HG03460 (cell line): ENCODE measurements at regions not wholly inside any gene's neighbourhood (a gene's known extent, or its start where the extent isn't known, plus 50 kb on each side); places are given as distances from the start of the nearest gene placed in this dataset.

ENCODE experiments used
- ATAC-seq: cut with Tn5 transposase; IDR thresholded peaks from one replicate; pipeline ENCODE4 v1.9.1; 2021; ENCODE audit not compliant: unreplicated experiment

- ATAC-seq = no peak
Measured at GRCh38 chr6:10060004-10060403, 354.9 kb downstream of the TFAP2A start.

GRCh38 chr6:10054672-10055071, 360.2 kb downstream of the TFAP2A start:
- ATAC-seq = no peak

DNA sequence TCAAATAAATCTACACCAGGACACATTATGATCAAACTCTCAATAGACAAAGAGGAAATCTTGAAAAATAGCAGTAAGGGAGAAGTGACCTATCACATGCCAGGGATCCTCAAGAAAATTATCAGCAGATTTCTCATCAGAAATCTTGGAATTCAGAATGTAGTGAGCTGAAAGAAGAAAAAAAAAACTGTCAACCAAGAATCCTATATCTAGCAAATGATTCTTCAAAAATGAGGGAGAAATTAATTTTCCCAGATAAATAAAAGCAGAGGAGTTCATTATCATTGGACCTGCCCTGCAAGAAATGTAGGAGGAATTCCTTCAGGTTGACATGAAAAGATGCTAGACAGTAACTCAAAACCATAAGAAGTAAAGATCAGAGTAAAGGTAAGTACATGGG, 363.6 kb downstream of the TFAP2A start:
- no peak for ATAC-seq

DNA sequence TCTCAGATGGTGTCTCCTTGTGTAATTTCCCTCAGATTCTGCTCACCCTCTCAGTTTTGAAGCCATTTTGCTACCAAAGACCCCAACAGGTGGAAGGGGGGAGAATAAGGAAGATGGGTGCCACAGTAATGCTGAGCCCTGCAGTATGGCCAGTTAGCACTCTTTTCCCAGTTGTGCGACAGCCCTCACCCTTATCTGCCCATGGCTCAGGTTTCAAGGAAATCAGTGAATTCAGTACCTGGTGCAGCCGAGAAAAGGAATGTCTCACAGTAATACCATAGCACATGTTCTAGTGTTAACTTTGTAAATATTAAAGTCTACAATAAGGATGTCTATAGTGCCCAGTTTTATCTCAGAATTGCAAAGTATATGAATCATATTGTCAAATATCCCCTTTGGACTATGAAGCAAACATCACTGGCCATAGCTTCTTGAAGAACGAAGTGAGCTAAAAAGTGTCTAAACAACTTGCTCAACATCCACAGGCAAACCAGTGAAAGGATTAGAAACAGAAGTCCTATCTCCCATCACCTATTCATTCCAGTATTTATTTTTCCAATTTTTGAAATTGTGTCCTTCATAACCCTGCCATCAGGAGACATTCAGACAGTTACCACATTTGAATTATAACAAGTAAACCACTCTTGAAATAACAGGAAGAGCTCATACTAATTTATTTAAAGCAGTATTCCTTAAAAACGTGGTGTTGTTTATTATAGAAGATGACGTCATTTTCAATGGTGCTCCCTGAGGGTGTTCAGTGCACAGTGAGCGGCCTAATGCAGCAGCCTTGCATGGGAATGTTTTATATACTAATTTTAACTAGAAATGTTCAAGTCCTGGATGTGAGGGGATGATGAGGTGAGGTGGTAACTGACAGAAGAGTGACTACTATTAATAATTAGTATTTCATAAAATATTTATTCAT, 366.2 kb downstream of the TFAP2A start:
- ATAC-seq = no peak

DNA sequence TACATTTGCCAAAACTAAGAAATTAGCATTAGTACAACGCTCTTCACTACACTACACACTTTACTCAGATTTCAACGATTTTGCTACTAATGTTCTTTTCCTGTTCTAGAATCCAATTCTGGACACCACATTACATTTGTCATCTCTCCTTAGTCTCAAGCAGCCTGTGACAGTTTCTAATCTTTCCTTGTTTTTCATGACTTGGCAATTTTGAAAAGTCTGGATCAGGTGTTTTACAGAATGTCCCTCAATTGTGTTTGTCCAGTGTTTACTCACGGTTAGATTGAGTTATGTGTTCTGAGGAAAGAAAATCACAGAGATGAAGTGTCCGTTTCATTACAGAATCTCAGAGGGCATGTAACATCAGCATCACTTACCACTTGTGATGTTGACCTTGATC, 372.6 kb downstream of the TFAP2A start:
- ATAC-seq = no peak

GRCh38 chr6:10033223-10033829, 381.5 kb downstream of the TFAP2A start:
- ATAC-seq = no peak

- ATAC-seq = no peak
Measured at GRCh38 chr6:10031617-10032016, 383.3 kb downstream of the TFAP2A start.

- no peak for ATAC-seq
Measured at GRCh38 chr6:10030942-10031537, 383.8 kb downstream of the TFAP2A start.

- no peak for ATAC-seq
Measured at GRCh38 chr6:10028222-10028621, 386.7 kb downstream of the TFAP2A start.

DNA sequence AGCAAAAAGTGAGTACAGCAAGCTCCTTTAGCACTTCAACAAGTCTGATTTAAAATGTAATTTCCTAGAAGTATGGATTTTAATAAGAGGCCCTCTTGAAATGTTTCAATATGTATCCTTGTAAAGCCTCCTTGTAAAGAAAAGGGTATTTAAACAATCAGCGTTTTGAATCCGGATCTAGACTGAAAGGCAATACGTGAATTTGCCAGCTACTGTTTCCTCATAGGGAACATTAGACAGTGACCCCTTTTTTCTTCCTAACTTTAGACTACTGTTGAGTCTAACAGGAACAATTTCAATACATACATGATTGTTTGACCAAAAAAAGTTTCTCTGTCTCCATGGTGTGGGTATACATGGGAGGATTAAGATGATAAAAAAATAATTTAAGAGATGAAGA, 395.0 kb downstream of the TFAP2A start:
- no peak for ATAC-seq

GRCh38 chr6:10014557-10014956, 400.3 kb downstream of the TFAP2A start:
- ATAC-seq = no peak

GRCh38 chr6:10000551-10000950, 414.3 kb downstream of the TFAP2A start:
- no peak for ATAC-seq

- no peak for ATAC-seq
Measured at GRCh38 chr6:9999796-10000195, 415.1 kb downstream of the TFAP2A start.

GRCh38 chr6:9986273-9986672, 428.6 kb downstream of the TFAP2A start:
- no peak for ATAC-seq

DNA sequence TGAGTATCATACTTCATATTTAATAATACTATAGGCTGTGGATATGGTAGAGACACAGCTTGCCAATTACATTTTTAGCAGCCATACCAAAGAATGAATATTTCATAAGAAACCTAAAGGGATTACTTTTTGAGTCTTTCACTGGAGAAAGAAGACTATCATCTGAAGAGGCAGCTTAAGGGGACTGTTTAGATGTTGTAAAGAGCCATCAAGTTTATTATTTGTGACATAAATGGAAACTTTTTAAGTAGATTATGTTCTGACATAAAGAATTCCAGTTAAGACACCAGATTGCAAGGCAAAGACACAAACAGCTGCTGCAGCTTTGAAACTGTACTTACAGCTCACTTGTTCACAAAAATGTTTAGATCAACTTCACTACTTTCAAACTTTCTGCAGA, 429.4 kb downstream of the TFAP2A start:
- no peak for ATAC-seq

DNA sequence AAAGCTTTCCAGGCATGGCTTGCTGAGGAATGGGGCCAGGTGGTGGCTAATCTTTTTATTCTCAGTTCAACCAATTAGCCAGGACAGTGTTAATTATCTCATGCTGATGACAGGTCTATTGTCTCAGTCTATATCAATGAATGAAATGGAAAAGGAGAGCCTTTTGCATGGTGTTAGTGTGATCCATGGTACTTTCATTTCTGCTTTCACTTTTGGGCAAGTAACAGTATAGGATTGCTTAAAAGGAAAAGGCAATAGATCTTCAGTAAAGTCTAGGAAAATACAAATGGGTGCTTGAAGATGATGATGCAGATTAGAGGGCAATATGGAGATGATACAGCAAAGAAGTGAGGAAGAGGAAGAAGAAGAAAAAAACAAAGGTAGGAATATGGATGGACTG, 430.3 kb downstream of the TFAP2A start:
- no peak for ATAC-seq

DNA sequence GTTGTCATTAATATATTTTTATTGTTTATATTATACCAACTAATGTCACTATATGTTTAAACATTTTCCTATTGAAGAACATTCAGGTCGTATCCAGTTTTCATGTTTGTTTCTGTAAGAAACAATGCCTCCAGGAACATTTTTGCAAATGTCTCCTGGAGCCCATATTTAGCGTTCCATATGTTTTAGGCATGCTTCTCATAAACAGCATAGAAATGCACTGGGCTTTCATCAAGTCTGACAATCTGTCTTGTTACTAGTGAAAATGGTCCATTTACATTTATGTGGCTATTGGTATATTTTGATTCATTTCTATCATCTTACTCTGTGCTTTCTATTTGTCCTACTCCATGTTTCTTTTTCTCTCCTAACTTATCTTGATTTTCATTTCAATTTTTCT, 431.7 kb downstream of the TFAP2A start:
- ATAC-seq = no peak

GRCh38 chr6:9982215-9982614, 432.7 kb downstream of the TFAP2A start:
- no peak for ATAC-seq

GRCh38 chr6:9979996-9980395, 434.9 kb downstream of the TFAP2A start:
- ATAC-seq = no peak

GRCh38 chr6:9978480-9978879, 436.4 kb downstream of the TFAP2A start:
- no peak for ATAC-seq

DNA sequence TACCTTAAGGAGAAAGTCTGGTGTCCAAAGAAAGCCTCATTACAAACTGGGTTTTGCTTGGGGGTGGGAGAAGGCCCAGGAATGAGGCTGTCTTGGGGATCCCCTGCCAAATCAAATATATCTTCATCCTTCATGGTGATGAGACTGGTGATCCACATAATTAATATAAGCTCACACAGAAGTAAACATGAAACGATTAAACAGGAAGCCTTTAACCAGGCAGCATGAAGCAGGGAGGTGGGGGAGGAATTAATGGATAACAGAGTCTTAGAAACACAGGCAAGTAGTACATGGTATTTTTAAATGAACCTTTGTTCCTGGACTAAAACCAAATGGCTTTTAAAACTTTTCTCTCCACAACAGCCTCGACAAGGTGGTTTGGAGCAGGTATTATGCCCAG, 437.5 kb downstream of the TFAP2A start:
- ATAC-seq = no peak

DNA sequence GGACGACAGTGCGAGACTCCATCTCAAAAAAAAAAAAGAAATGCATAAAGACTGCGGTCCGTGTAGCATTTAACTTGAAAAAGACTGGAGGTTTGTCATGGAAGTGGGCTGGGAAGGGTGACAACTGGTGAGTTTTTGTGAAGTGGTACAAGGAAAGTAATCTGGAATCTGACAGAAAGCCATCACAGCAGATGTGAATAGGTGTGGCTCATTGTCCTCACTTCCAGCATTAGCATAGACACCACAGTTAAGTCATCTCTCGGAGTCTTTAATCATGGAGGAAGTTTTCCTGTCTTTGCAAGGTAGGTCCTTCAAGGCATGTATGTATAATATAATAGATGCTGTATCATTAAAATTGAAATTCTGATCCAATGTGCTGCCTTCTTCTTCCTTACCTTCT, 453.2 kb downstream of the TFAP2A start:
- no peak for ATAC-seq
